Right atrium auricular region (tissue), 2 donors: ENCODE measurements at regions not wholly inside any gene's neighbourhood (a gene's known extent, or its start where the extent isn't known, plus 50 kb on each side); places are given as distances from the start of the nearest gene placed in this dataset.

Experiments used
- DNase-seq: peaks from one replicate; pipeline ENCODE4 v3.0.0-alpha.2; 2019; ENCODE audit warnings: low spot score
- H3K27ac ChIP-seq, 2 donors: fragments of 200-600 bp; sonication (generic); 1 replicate in 1 of 2; 2 replicates in 1 of 2; pipeline ENCODE4 v1.5.1; 2016 to 2019
- H3K27me3 ChIP-seq, 2 donors: fragments of 200-600 bp; sonication (generic); one replicate each; pipeline versions ENCODE4 v1.5.1 to v1.6.0; 2017 to 2019
- H3K36me3 ChIP-seq: fragments of 200-600 bp; sonication (generic); one replicate; pipeline ENCODE4 v1.5.1; 2016
- H3K4me1 ChIP-seq, 2 donors: fragments of 200-600 bp; sonication (generic); one replicate each; pipeline versions ENCODE4 v1.5.1 to v1.6.0; 2017 to 2019
- H3K4me3 ChIP-seq, 2 donors: fragments of 200-600 bp; sonication (generic); 1 replicate in 1 of 2; 2 replicates in 1 of 2; pipeline ENCODE4 v1.5.1; 2017 to 2019; ENCODE audit warnings: mild to moderate bottlenecking in 1 of 2, moderate library complexity in 1 of 2
- H3K9me3 ChIP-seq, 2 donors: fragments of 200-600 bp; sonication (generic); one replicate each; pipeline ENCODE4 v1.5.1; 2019
- TF ChIP-seq, protein P1 (sequence below), 2 donors: fragments of 200-600 bp; sonication (generic); IDR thresholded peaks; one replicate each; pipeline ENCODE4 v1.5.1; 2019; ENCODE audit warnings: antibody characterized with exemption in 2 of 2

DNA sequence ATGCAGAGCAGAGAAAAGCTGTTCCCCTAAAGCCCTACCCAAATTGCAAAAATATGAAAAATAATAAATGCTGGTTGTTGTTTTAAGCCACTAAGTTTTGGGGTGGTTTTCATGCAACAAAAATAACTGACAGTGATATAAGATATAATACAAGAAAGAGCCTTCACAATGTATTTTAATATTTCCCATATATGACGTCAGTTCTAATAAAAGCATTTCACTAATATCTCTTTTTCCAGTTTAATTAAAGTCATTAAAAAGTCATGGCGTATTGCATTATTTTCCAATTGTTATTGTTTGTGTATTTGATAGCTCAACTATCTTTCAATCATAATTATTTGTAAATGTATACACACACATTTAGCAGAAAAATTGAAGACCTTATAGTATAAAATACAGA is 134.7 kb upstream of the EPHA7 start:
- Histone ChIP-seq H3K27me3 (no peaks in the 10 kb centered on the region), H3K36me3 (no peaks in the 10 kb centered on the region), H3K9me3 (no peaks in the 10 kb centered on the region), H3K4me1 (no peaks in the 10 kb centered on the region), H3K4me3 (no peak overlapping the region), H3K27ac (no peak overlapping the region)
- TF ChIP-seq, protein P1, sequence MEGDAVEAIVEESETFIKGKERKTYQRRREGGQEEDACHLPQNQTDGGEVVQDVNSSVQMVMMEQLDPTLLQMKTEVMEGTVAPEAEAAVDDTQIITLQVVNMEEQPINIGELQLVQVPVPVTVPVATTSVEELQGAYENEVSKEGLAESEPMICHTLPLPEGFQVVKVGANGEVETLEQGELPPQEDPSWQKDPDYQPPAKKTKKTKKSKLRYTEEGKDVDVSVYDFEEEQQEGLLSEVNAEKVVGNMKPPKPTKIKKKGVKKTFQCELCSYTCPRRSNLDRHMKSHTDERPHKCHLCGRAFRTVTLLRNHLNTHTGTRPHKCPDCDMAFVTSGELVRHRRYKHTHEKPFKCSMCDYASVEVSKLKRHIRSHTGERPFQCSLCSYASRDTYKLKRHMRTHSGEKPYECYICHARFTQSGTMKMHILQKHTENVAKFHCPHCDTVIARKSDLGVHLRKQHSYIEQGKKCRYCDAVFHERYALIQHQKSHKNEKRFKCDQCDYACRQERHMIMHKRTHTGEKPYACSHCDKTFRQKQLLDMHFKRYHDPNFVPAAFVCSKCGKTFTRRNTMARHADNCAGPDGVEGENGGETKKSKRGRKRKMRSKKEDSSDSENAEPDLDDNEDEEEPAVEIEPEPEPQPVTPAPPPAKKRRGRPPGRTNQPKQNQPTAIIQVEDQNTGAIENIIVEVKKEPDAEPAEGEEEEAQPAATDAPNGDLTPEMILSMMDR (IDR thresholded peaks at IDR 0.05) = no peak
- no peak for DNase-seq

DNA sequence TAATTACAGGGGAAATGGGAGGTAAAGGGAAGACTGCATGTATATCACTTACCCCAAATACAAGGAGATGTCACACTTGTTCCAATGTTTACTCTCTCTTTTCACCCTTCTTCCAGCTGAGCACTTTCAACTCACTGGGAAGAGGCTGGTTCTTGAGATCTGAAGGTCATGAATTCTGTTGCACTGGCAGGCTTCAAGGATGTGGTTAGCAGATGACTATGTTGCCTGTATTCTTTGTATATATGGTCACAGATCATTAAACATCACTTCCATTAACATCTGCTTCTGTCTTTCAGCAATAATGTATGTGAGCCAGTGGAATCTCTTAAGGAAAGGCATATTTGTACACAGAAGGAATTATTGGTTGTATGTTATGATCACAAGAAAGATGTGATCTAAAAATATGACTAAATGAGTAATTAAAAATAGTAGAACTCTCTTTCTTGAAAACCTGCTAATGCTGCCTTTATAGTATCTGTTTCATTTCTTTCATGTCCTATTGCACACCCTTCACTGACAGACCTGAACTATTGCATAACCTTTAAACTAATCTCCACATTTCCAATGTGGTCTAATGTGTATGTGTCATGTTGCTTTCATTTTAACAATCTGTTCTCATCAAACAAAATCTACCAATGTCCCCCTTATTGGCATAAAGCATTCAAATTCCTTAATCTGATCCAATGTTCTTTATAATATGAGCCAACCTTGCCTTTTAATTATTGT is 131.4 kb upstream of the EPHA7 start:
- no peaks in the 10 kb centered on the region for H3K27me3 ChIP-seq
- TF ChIP-seq, protein P1 (IDR thresholded peaks at IDR 0.05) = no peak
- H3K9me3 ChIP-seq = no peaks in the 10 kb centered on the region
- no peaks in the 10 kb centered on the region for H3K4me1 ChIP-seq
- no peaks in the 10 kb centered on the region for H3K36me3 ChIP-seq
- no peak overlapping the region for H3K4me3 ChIP-seq
- no peak overlapping the region for H3K27ac ChIP-seq
- DNase-seq = no peak

DNA sequence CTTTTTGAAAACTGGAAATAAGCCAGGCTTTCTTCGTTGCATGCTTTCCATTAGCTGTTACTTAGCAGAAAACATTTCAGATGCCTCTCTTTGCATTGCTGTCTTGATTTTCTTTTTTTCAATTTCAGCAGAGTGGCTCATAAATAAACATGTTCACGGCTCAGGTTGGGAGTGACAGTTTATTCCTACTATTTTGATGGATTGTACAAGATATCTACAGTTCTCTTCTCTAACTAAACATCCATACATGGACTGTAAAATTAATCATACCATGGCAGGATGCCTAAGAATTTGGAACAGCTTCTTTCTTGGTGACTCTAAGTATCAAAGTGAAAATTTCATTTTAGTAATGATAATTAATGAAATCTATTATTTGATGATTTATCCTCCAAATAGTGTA is 130.5 kb upstream of the EPHA7 start:
- no peak overlapping the region for H3K27ac ChIP-seq
- no peak for DNase-seq
- no peak overlapping the region for H3K4me3 ChIP-seq
- TF ChIP-seq, protein P1 (IDR thresholded peaks at IDR 0.05) = no peak
- no peaks in the 10 kb centered on the region for H3K36me3 ChIP-seq
- no peaks in the 10 kb centered on the region for H3K27me3 ChIP-seq
- no peaks in the 10 kb centered on the region for H3K4me1 ChIP-seq
- no peaks in the 10 kb centered on the region for H3K9me3 ChIP-seq

DNA sequence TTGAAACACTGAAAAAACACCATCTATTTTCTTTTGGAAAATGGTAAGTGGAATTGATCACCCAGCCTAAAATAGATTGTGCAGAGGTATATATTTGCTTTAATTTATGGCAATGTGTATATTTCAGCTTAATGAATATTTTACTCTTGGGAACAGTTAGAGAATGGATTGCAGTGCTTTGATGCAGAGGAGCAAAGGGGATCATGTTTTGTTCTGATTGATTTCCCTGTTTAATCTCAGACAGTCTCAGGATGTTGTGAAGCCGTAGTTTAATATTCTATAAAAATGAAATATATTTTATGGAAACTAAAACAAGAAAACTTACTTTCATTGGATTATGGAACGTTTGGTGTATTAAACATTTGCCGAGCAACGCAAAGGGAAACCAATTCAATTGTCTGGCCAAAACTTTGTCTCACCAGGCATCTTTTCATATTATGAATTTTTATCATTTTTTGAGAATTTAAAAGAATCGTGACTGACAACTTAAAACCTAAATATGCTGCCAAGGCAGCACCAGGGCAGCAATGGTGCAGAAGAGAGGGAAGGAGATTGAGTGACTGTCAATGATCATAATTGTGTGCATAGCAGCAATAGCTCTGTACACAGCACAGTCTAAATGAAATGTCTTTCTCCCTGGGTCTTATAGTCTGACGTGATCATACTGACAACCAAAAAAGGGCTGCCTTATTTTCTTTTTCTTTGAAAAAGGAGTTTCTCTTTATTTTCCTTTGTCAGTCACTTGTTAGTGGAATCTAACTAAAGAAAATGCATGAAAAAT is 105.5 kb upstream of the EPHA7 start:
- Histone ChIP-seq H3K27ac (no peak overlapping the region), H3K9me3 (no peaks in the 10 kb centered on the region), H3K36me3 (no peaks in the 10 kb centered on the region), H3K27me3 (no peaks in the 10 kb centered on the region), H3K4me3 (no peak overlapping the region), H3K4me1 (no peaks in the 10 kb centered on the region)
- TF ChIP-seq, protein P1 (IDR thresholded peaks at IDR 0.05) = no peak
- DNase-seq = no peak

DNA sequence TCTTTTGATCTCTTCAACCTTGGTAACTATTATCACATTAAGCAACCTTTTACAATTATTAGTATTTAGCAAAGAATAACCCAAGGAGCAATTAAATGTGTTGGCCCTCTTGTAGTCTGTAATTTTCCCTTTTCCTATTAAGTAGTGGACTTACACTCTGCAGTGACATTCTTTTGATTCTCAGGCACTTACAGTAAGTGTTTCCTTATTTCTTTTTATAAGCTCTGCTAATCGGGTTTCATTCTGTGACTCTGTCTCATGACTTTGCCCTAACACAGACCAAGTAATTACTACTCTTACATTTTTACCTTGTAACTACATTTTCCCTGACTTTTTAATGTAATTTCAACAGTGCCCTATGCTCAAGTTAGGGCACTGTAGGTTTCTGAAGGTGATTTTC is 104.0 kb upstream of the EPHA7 start:
- TF ChIP-seq, protein P1 (IDR thresholded peaks at IDR 0.05) = no peak
- H3K27me3 ChIP-seq = no peaks in the 10 kb centered on the region
- H3K9me3 ChIP-seq = no peaks in the 10 kb centered on the region
- H3K27ac ChIP-seq = no peak overlapping the region
- DNase-seq = no peak
- no peaks in the 10 kb centered on the region for H3K36me3 ChIP-seq
- no peaks in the 10 kb centered on the region for H3K4me1 ChIP-seq
- no peak overlapping the region for H3K4me3 ChIP-seq
